ENCODE measurements at regions not wholly inside any gene's neighbourhood (a gene's known extent, or its start where the extent isn't known, plus 50 kb on each side); places are given as distances from the start of the nearest gene placed in this dataset.

GRCh38 chr2:226600802-226601201, 198.8 kb downstream of the IRS1 start:
- no peaks in the 10 kb centered on the region for H3K4me1 ChIP-seq
- peaks cover 0 to 4% (median 0%) of the 10 kb centered on the region in 7 donors for H3K27me3 ChIP-seq
- no peaks in the 10 kb centered on the region for H3K36me3 ChIP-seq
- no peak for ATAC-seq
- H3K9me3 ChIP-seq = no peaks in the 10 kb centered on the region
- intact Hi-C loops (cut with DNase I) = no loop called here
- 70% methylated on average over 5 of the region's 5 CpGs for WGBS, 2 donors
- DNase-seq = no peak
- TF ChIP-seq CTCF (IDR thresholded peaks at IDR 0.05) = no peak
- H3K27ac ChIP-seq = no peak overlapping the region
- H3K4me3 ChIP-seq = no peak overlapping the region

- intact Hi-C loops (cut with DNase I) = no loop called here
- no peak overlapping the region for H3K27ac ChIP-seq
- H3K27me3 ChIP-seq = peaks cover 0 to 4% (median 0%) of the 10 kb centered on the region in 7 donors
- H3K9me3 ChIP-seq = no peaks in the 10 kb centered on the region
- H3K36me3 ChIP-seq = no peaks in the 10 kb centered on the region
- peak in 1 of 9 donors; percentile 18 for TF ChIP-seq CTCF (IDR thresholded peaks at IDR 0.05)
- H3K4me1 ChIP-seq = no peaks in the 10 kb centered on the region
- no peak for ATAC-seq
- H3K4me3 ChIP-seq = no peak overlapping the region
- 70 to 72% methylated on average over 5 of the region's 5 CpGs for WGBS, 2 donors
- DNase-seq = no peak
Observed at GRCh38 chr2:226600184-226600583, 199.4 kb downstream of the IRS1 start.

- DNase-seq = no peak
- Histone ChIP-seq H3K4me1 (no peaks in the 10 kb centered on the region), H3K27ac (no peak overlapping the region), H3K9me3 (peaks cover 0 to 41% (median 18%) of the 10 kb centered on the region in 11 donors), H3K36me3 (no peaks in the 10 kb centered on the region), H3K27me3 (no peaks in the 10 kb centered on the region), H3K4me3 (no peak overlapping the region)
- no peak for TF ChIP-seq CTCF (IDR thresholded peaks at IDR 0.05)
- ATAC-seq = no peak
- intact Hi-C loops (cut with DNase I) = no loop called here
Observed at GRCh38 chr2:226589043-226589442, 210.6 kb downstream of the IRS1 start.

GRCh38 chr2:226585130-226585561, 214.5 kb downstream of the IRS1 start:
- ATAC-seq (no peak), DNase-seq (no peak)
- Histone ChIP-seq H3K27ac (no peak overlapping the region), H3K36me3 (no peaks in the 10 kb centered on the region), H3K9me3 (peaks cover 0 to 40% (median 18%) of the 10 kb centered on the region in 11 donors), H3K4me1 (peaks cover 0 to 8% (median 0%) of the 10 kb centered on the region in 9 donors), H3K4me3 (no peak overlapping the region), H3K27me3 (no peaks in the 10 kb centered on the region)
- intact Hi-C loops (cut with DNase I) = no loop called here
- WGBS, 2 donors = 76 to 89% methylated on average over 1 of the region's 1 CpG
- no peak for TF ChIP-seq CTCF (IDR thresholded peaks at IDR 0.05)
